Aorta (tissue), 5 donors: ENCODE measurements at regions not wholly inside any gene's neighbourhood (a gene's known extent, or its start where the extent isn't known, plus 50 kb on each side); places are given as distances from the start of the nearest gene placed in this dataset.
"Not testable (repeated sequence)": the region's sequence is repeated elsewhere in the genome, so short reads cannot be mapped to it uniquely, and the experiment has no call there.

Experiments used
- ATAC-seq: fragments of 200-7000 bp; cut with Tn5 transposase; one replicate; pipeline ENCODE4 v1.9.1; 2022; ENCODE audit warnings: moderate library complexity; ENCODE audit not compliant: low FRiP score
- DNase-seq, 2 donors: peaks; one replicate each; pipeline ENCODE4 v3.0.0-alpha.2; 2020
- H3K27ac ChIP-seq, 2 donors: one replicate each; pipeline ENCODE4 v1.5.1; 2013; ENCODE audit warnings: low read length in 2 of 2, mild to moderate bottlenecking in 2 of 2, moderate library complexity in 2 of 2, control low read depth in 1 of 2, inconsistent platforms in 1 of 2, low read depth in 1 of 2
- H3K27me3 ChIP-seq, 2 donors: one replicate each; pipeline ENCODE4 v1.6.1; 2013; ENCODE audit warnings: control low read depth in 1 of 2, low read length in 1 of 2, mild to moderate bottlenecking in 1 of 2, moderate library complexity in 1 of 2; ENCODE audit not compliant: insufficient read depth in 2 of 2, control insufficient read depth in 1 of 2
- H3K36me3 ChIP-seq, 2 donors: one replicate each; pipeline ENCODE4 v1.6.1; 2013; ENCODE audit warnings: control low read depth in 1 of 2, low read length in 1 of 2, mild to moderate bottlenecking in 1 of 2; ENCODE audit not compliant: insufficient read depth in 2 of 2, control insufficient read depth in 1 of 2
- H3K4me1 ChIP-seq, 2 donors: one replicate each; pipeline ENCODE4 v1.6.1; 2013; ENCODE audit warnings: low read length in 2 of 2, control low read depth in 1 of 2, mild to moderate bottlenecking in 1 of 2, moderate library complexity in 1 of 2; ENCODE audit not compliant: insufficient read depth in 2 of 2, control insufficient read depth in 1 of 2
- H3K4me3 ChIP-seq, 2 donors: one replicate each; pipeline ENCODE4 v1.5.1; 2013; ENCODE audit warnings: low read length in 2 of 2, control low read depth in 1 of 2, mild to moderate bottlenecking in 1 of 2
- H3K9me3 ChIP-seq: one replicate; pipeline ENCODE4 v1.6.1; 2013; ENCODE audit warnings: mild to moderate bottlenecking, low read length; ENCODE audit not compliant: control insufficient read depth
- WGBS, 2 donors: extraction: QIAGEN DNeasy Blood & Tissue Kit; methylation state at CpG; one replicate each; pipeline ENCODE4 v1.1.7; 2013; 5-methylcytosine and 5-hydroxymethylcytosine counted together
- intact Hi-C, 2 donors: fragments of 100-400 bp; cut with DNase I; formaldehyde crosslinking; loops; one replicate each; pipeline versions ENCODE4 v1.14.2 to v1.15.0; 2022
- donor health status: healthy with polysubstance abuse.
- donor health status: Bipolar disorder and iron deficiency.
- donor health status: DM: no; HTN: no; CAD: no.
- donor health status: DM: no; HTN: no; CAD: no.
- donor health status: DM: yes; HTN: yes; CAD: no.

- WGBS, 2 donors, result 88 to 89% methylated on average over 3 of the region's 3 CpGs
- no peak for DNase-seq
- intact Hi-C loops, result no loop called here
Observed at GRCh38 chr5:43804041-43804440, 201.1 kb downstream of the NNT start.

DNA sequence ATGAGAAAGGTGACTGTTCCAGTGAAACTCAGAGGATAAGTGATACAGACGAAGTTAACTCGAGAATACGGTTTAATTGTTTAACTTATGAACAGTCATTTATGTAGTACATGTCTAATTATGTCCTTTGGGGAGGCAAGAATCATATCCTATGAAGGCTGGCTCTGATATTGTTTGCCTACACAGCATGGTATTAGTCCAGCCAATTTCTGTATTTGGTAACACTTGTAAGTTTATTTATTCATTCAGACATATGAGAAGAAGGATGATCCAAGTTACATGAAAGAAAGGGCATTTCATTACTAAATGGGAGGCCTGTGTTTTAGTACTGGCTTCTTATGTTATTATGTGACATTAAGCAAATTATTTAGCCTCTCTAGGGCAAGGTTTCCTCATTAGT is 199.7 kb downstream of the NNT start:
- intact Hi-C loops, result no loop called here
- Histone ChIP-seq H3K36me3 (no peaks in the 10 kb centered on the region), H3K4me3 (no peak overlapping the region), H3K9me3 (no peaks in the 10 kb centered on the region), H3K4me1 (no peaks in the 10 kb centered on the region), H3K27me3 (no peaks in the 10 kb centered on the region), H3K27ac (no peak overlapping the region)
- DNase-seq, result no peak
- 64 to 71% methylated on average over 3 of the region's 3 CpGs for WGBS, 2 donors
- ATAC-seq, result no peak

More at GRCh38 chr5:43804041-43804440, 201.1 kb downstream of the NNT start:
- H3K4me3 ChIP-seq, result no peak overlapping the region
- no peak for ATAC-seq
- H3K27me3 ChIP-seq, result no peaks in the 10 kb centered on the region
- no peaks in the 10 kb centered on the region for H3K9me3 ChIP-seq
- H3K4me1 ChIP-seq, result no peaks in the 10 kb centered on the region
- H3K36me3 ChIP-seq, result no peaks in the 10 kb centered on the region
- H3K27ac ChIP-seq, result no peak overlapping the region

- intact Hi-C loops, result no loop called here
- ATAC-seq, result no peak
Observed at GRCh38 chr5:43802119-43802518, 199.1 kb downstream of the NNT start.

DNA sequence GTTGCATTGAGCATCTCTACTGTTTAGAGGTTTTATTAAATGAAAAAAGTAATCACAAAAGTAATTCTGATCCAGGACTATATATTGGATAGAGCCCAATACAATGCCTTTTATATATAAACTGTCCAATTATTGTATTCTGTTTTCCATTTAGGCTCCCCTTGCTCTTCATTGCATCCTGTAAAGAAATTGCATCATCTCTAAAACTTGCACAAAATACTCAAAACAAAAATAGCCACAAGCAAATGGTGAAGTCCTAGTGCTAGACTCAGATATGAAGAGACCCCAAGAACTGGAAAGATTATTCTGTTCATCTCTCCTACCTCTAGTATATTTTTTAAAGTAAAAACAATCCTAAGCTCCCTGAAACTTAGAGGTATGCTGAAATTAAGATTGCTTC is 195.8 kb downstream of the NNT start:
- intact Hi-C loops, result no loop called here
- no peak overlapping the region for H3K4me3 ChIP-seq
- H3K36me3 ChIP-seq, result no peaks in the 10 kb centered on the region
- ATAC-seq (no peak), DNase-seq (no peak)
- no peaks in the 10 kb centered on the region for H3K27me3 ChIP-seq
- H3K9me3 ChIP-seq, result no peaks in the 10 kb centered on the region
- no peaks in the 10 kb centered on the region for H3K4me1 ChIP-seq
- H3K27ac ChIP-seq, result no peak overlapping the region

More at GRCh38 chr5:43802119-43802518, 199.1 kb downstream of the NNT start:
- DNase-seq, result no peak
- H3K4me1 ChIP-seq, result no peaks in the 10 kb centered on the region
- H3K27me3 ChIP-seq, result no peaks in the 10 kb centered on the region
- H3K27ac ChIP-seq, result no peak overlapping the region
- WGBS, 2 donors, result 31 to 39% methylated on average over 1 of the region's 1 CpG
- no peak overlapping the region for H3K4me3 ChIP-seq
- no peaks in the 10 kb centered on the region for H3K9me3 ChIP-seq
- H3K36me3 ChIP-seq, result no peaks in the 10 kb centered on the region

- H3K9me3 ChIP-seq, H3K27ac ChIP-seq, DNase-seq, H3K36me3 ChIP-seq, ATAC-seq, H3K27me3 ChIP-seq, H3K4me1 ChIP-seq, H3K4me3 ChIP-seq, intact Hi-C loops: not testable (repeated sequence)
- WGBS, 2 donors, result 93 to 95% methylated on average over 6 of the region's 6 CpGs
Observed at GRCh38 chr5:43791880-43792279, 188.9 kb downstream of the NNT start.

DNA sequence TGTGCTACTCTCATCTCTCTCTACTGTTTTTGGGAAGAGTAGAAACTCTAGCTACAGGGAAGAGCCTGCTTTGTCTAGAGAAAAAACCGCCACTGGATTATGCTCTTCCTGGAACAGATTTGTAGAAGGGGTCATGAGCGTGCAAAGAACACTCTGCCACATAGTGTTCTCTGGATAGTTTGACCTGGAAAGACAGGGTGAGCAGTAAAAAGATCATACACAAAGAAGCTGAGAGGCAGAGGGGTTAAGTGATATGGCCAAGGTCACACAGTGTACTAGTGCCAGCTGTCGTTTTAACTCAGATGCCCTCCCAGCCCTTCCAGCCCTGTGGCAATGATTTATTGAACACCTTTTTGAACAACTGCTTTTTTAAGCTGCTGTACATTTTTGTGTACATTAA is 182.2 kb downstream of the NNT start:
- no peaks in the 10 kb centered on the region for H3K9me3 ChIP-seq
- no peak overlapping the region for H3K27ac ChIP-seq
- peaks cover 0 to 1% of the 10 kb centered on the region in 2 donors for H3K4me1 ChIP-seq
- H3K36me3 ChIP-seq, result no peaks in the 10 kb centered on the region
- intact Hi-C loops, result no loop called here
- ATAC-seq (no peak), DNase-seq (no peak)
- H3K4me3 ChIP-seq, result no peak overlapping the region
- no peaks in the 10 kb centered on the region for H3K27me3 ChIP-seq
- 72 to 74% methylated on average over 3 of the region's 3 CpGs for WGBS, 2 donors

GRCh38 chr5:43780586-43780985 is 177.6 kb downstream of the NNT start:
- H3K4me3 ChIP-seq, result no peak overlapping the region
- peaks cover 0 to 1% of the 10 kb centered on the region in 2 donors for H3K4me1 ChIP-seq
- ATAC-seq (no peak), DNase-seq (no peak)
- no peaks in the 10 kb centered on the region for H3K36me3 ChIP-seq
- H3K9me3 ChIP-seq, result no peaks in the 10 kb centered on the region
- intact Hi-C loops, result no loop called here
- H3K27ac ChIP-seq, result no peak overlapping the region
- WGBS, 2 donors, result 42 to 55% methylated on average over 1 of the region's 1 CpG
- H3K27me3 ChIP-seq, result no peaks in the 10 kb centered on the region

- Histone ChIP-seq H3K9me3 (no peaks in the 10 kb centered on the region), H3K4me3 (no peak overlapping the region), H3K36me3 (no peaks in the 10 kb centered on the region), H3K4me1 (peaks cover 0 to 6% of the 10 kb centered on the region in 2 donors), H3K27ac (no peak overlapping the region), H3K27me3 (no peaks in the 10 kb centered on the region)
- ATAC-seq (no peak), DNase-seq (no peak)
- WGBS, 2 donors, result 97 to 100% methylated on average over 1 of the region's 1 CpG
- intact Hi-C loops, result no loop called here
Observed at GRCh38 chr5:43774881-43775399, 172.0 kb downstream of the NNT start.

DNA sequence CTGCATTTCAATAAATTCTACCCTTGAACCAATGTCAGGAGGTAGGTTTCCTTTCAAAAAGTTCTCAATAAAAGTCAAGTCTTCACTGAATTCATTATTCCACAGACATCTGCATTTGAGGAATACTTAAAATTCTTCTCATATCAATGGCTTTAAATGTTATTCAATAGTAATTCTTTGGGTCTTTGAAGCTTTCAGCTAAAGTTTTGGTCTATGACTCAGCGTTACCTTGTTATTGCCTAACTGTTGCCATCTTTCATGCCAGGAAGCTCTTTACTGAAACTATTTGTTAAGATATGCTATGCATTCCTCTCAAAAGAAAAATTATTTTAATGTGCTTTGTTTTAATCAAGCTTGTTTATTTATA is 170.5 kb downstream of the NNT start:
- WGBS, 2 donors, result 75 to 84% methylated on average over 1 of the region's 1 CpG
- no peaks in the 10 kb centered on the region for H3K36me3 ChIP-seq
- H3K4me1 ChIP-seq, result peaks cover 0 to 6% of the 10 kb centered on the region in 2 donors
- H3K4me3 ChIP-seq, result no peak overlapping the region
- H3K9me3 ChIP-seq, result no peaks in the 10 kb centered on the region
- DNase-seq, result no peak
- intact Hi-C loops, result no loop called here
- ATAC-seq, result no peak
- H3K27ac ChIP-seq, result no peak overlapping the region
- no peaks in the 10 kb centered on the region for H3K27me3 ChIP-seq
